Fibroblast of lung (primary cell): ENCODE measurements at regions not wholly inside any gene's neighbourhood (a gene's known extent, or its start where the extent isn't known, plus 50 kb on each side); places are given as distances from the start of the nearest gene placed in this dataset.

Experiments used
- DNase-seq, 2 donors: peaks; one replicate each; pipeline versions ENCODE4 v3.0.0 to v3.0.0-alpha.2; 2010; ENCODE audit warnings: low read depth in 2 of 2
- H2AFZ ChIP-seq: 2 replicates; pipeline ENCODE4 v1.5.1; 2012; ENCODE audit warnings: low read length, control low read depth, inconsistent platforms
- H3K27ac ChIP-seq: 2 replicates; pipeline ENCODE4 v1.5.1; 2011; ENCODE audit warnings: low read length, control low read depth; ENCODE audit not compliant: insufficient read depth
- H3K27me3 ChIP-seq: 2 replicates; pipeline ENCODE4 v1.5.1; 2011; ENCODE audit warnings: mild to moderate bottlenecking, low read length; ENCODE audit not compliant: control insufficient read depth, insufficient read depth
- H3K36me3 ChIP-seq: 2 replicates; pipeline ENCODE4 v1.5.1; 2011; ENCODE audit warnings: low read length; ENCODE audit not compliant: control insufficient read depth, insufficient read depth
- H3K4me1 ChIP-seq: 2 replicates; pipeline ENCODE4 v1.5.1; 2011; ENCODE audit warnings: low read length; ENCODE audit not compliant: control insufficient read depth, insufficient read depth; ENCODE audit errors: extremely low read depth
- H3K4me2 ChIP-seq: 2 replicates; pipeline ENCODE4 v1.5.1; 2011; ENCODE audit warnings: low read length, control low read depth; ENCODE audit not compliant: insufficient read depth; ENCODE audit errors: extremely low read depth
- H3K4me3 ChIP-seq, 4 experiments: fragments of 200-600 bp in 1 of 4; sonication (generic) in 1 of 4; replicated peaks in 1 of 4; 2 replicates each; pipeline ENCODE4 v1.5.1; 2011 to 2016; ENCODE audit warnings: low read length in 4 of 4, low read depth in 3 of 4, mild to moderate bottlenecking in 3 of 4, control low read depth in 2 of 4, inconsistent platforms in 1 of 4, mixed read lengths in 1 of 4; ENCODE audit not compliant: insufficient read depth in 1 of 4; ENCODE audit errors: control extremely low read depth in 1 of 4
- H3K79me2 ChIP-seq: 2 replicates; pipeline ENCODE4 v1.5.1; 2012; ENCODE audit warnings: mild to moderate bottlenecking, low read length, inconsistent platforms; ENCODE audit not compliant: control insufficient read depth, insufficient read depth
- H3K9ac ChIP-seq: 2 replicates; pipeline ENCODE4 v1.5.1; 2011; ENCODE audit warnings: mild to moderate bottlenecking, low read length, control low read depth; ENCODE audit not compliant: insufficient read depth
- H3K9me3 ChIP-seq: 2 replicates; pipeline ENCODE4 v1.5.1; 2012; ENCODE audit warnings: low read depth, low read length; ENCODE audit not compliant: control insufficient read depth, insufficient read depth
- H4K20me1 ChIP-seq: 2 replicates; pipeline ENCODE4 v1.5.1; 2011; ENCODE audit warnings: low read length; ENCODE audit not compliant: control insufficient read depth, insufficient read depth; ENCODE audit errors: extremely low read depth
- CTCF ChIP-seq, 2 donors: IDR thresholded peaks in 1 of 2; conservative IDR thresholded peaks in 1 of 2; 1 replicate in 1 of 2; 2 replicates in 1 of 2; pipeline ENCODE4 v1.5.1; 2011 to 2012; ENCODE audit warnings: low read length in 2 of 2, control low read depth in 1 of 2, inconsistent platforms in 1 of 2, low read depth in 1 of 2, mild to moderate bottlenecking in 1 of 2
- EZH2 ChIP-seq: IDR thresholded peaks from 2 replicates; pipeline ENCODE4 v1.5.1; 2012; ENCODE audit warnings: low read length, control low read depth, mild to moderate bottlenecking; ENCODE audit errors: missing control alignments

- TF ChIP-seq CTCF (conservative IDR thresholded peaks at IDR 0.05 in 1 of 2, IDR thresholded peaks at IDR 0.05 in 1 of 2; ENCODE audit: low read depth in 1 of 2, low read length in 2 of 2) = no peak
- TF ChIP-seq EZH2 = no peak
- no peaks in the 10 kb centered on the region for H3K9me3 ChIP-seq
These were observed 347.9 kb downstream of the WDR11 start for GRCh38 chr10:121199081-121199480.

GRCh38 chr10:121205625-121206024 lies 354.5 kb downstream of the WDR11 start:
- H3K27ac ChIP-seq = no peak overlapping the region
- no peak overlapping the region for H3K4me2 ChIP-seq
- H3K4me3 ChIP-seq = no peak overlapping the region
- H3K9ac ChIP-seq = no peak overlapping the region
- no peaks in the 10 kb centered on the region for H3K4me1 ChIP-seq
- no peak overlapping the region for H2AFZ ChIP-seq
- TF ChIP-seq EZH2 (no peak), CTCF (conservative IDR thresholded peaks at IDR 0.05 in 1 of 2, IDR thresholded peaks at IDR 0.05 in 1 of 2; ENCODE audit: low read depth in 1 of 2, low read length in 2 of 2) (no peak)
- H3K27me3 ChIP-seq = no peaks in the 10 kb centered on the region
- no peaks in the 10 kb centered on the region for H3K9me3 ChIP-seq
- no peaks in the 10 kb centered on the region for H3K36me3 ChIP-seq
- H4K20me1 ChIP-seq = no peaks in the 10 kb centered on the region
- no peak for DNase-seq
- H3K79me2 ChIP-seq = no peaks in the 10 kb centered on the region

More at GRCh38 chr10:121199081-121199480, 347.9 kb downstream of the WDR11 start:
- Histone ChIP-seq H3K27ac (no peak overlapping the region), H3K27me3 (no peaks in the 10 kb centered on the region), H3K4me2 (no peak overlapping the region), H3K79me2 (no peaks in the 10 kb centered on the region), H3K4me3 (no peak overlapping the region), H4K20me1 (no peaks in the 10 kb centered on the region), H2AFZ (no peak overlapping the region), H3K4me1 (no peaks in the 10 kb centered on the region), H3K36me3 (no peaks in the 10 kb centered on the region), H3K9ac (no peak overlapping the region)
- DNase-seq = no peak

GRCh38 chr10:121211446-121211845 lies 360.3 kb downstream of the WDR11 start:
- Histone ChIP-seq H4K20me1 (no peaks in the 10 kb centered on the region), H3K4me1 (no peaks in the 10 kb centered on the region), H3K27ac (no peak overlapping the region), H3K36me3 (no peaks in the 10 kb centered on the region), H2AFZ (no peak overlapping the region), H3K9me3 (no peaks in the 10 kb centered on the region), H3K9ac (no peak overlapping the region), H3K27me3 (no peaks in the 10 kb centered on the region), H3K79me2 (no peaks in the 10 kb centered on the region), H3K4me2 (no peak overlapping the region), H3K4me3 (no peak overlapping the region)
- no peak for DNase-seq
- TF ChIP-seq EZH2 = no peak
- no peak for TF ChIP-seq CTCF (conservative IDR thresholded peaks at IDR 0.05 in 1 of 2, IDR thresholded peaks at IDR 0.05 in 1 of 2; ENCODE audit: low read depth in 1 of 2, low read length in 2 of 2)
